Calu3 (cell line): ENCODE measurements at regions not wholly inside any gene's neighbourhood (a gene's known extent, or its start where the extent isn't known, plus 50 kb on each side); places are given as distances from the start of the nearest gene placed in this dataset.

Experiments used
- BruUV-seq: library from RNA; stranded (reverse); fragments of 400-500 nt; replicated peaks from 2 replicates; lab custom pipeline; 2021; lab: Mats Ljungman, UMichigan
- CTCF ChIA-PET: fragments of 300-600 bp; sonication (Branson Sonifier 250); formaldehyde crosslinking; loops from one replicate; lab custom pipeline; 2022; ENCODE audit warnings: antibody characterized with exemption; lab: Charles Lee
- DNase-seq: peaks from one replicate; pipeline ENCODE4 v3.0.0; 2022
- H3K27ac Mint-ChIP-seq: one replicate; pipeline ENCODE4 v1.8.0; 2022; ENCODE audit warnings: mixed read lengths; ENCODE audit not compliant: unreplicated experiment
- H3K27me3 Mint-ChIP-seq: one replicate; pipeline ENCODE4 v1.8.0; 2022; ENCODE audit warnings: mixed read lengths; ENCODE audit not compliant: unreplicated experiment
- H3K36me3 Mint-ChIP-seq: one replicate; pipeline ENCODE4 v1.8.0; 2022; ENCODE audit warnings: mild to moderate bottlenecking, moderate library complexity, mixed read lengths; ENCODE audit not compliant: insufficient read depth, unreplicated experiment
- H3K4me1 Mint-ChIP-seq: one replicate; pipeline ENCODE4 v1.8.0; 2022; ENCODE audit warnings: mild to moderate bottlenecking, low read depth, mixed read lengths; ENCODE audit not compliant: unreplicated experiment
- H3K4me3 Mint-ChIP-seq: one replicate; pipeline ENCODE4 v1.8.0; 2022; ENCODE audit warnings: mild to moderate bottlenecking, low read depth, moderate library complexity, mixed read lengths; ENCODE audit not compliant: unreplicated experiment
- H3K9me3 Mint-ChIP-seq: one replicate; pipeline ENCODE4 v1.8.0; 2022; ENCODE audit warnings: low read depth, mixed read lengths; ENCODE audit not compliant: unreplicated experiment
- intact Hi-C: fragments of 100-400 bp; cut with micrococcal nuclease; formaldehyde crosslinking; loops from one replicate; pipeline ENCODE4 v1.10.0; 2022; ENCODE audit not compliant: unreplicated experiment
- TF ChIP-seq, protein P1 (sequence below): fragments of 200-600 bp; IDR thresholded peaks from one replicate; pipeline ENCODE4 v1.8.0; 2022; ENCODE audit warnings: antibody characterized with exemption; ENCODE audit not compliant: unreplicated experiment

- Mint-ChIP-seq H3K9me3 (peaks cover 19% of the 10 kb centered on the region), H3K36me3 (no peaks in the 10 kb centered on the region), H3K4me3 (no peak overlapping the region), H3K27ac (no peak overlapping the region), H3K27me3 (no peaks in the 10 kb centered on the region), H3K4me1 (no peaks in the 10 kb centered on the region)
- intact Hi-C loops = no loop called here
- BruUV-seq = no TSS peak
- TF ChIP-seq, protein P1, sequence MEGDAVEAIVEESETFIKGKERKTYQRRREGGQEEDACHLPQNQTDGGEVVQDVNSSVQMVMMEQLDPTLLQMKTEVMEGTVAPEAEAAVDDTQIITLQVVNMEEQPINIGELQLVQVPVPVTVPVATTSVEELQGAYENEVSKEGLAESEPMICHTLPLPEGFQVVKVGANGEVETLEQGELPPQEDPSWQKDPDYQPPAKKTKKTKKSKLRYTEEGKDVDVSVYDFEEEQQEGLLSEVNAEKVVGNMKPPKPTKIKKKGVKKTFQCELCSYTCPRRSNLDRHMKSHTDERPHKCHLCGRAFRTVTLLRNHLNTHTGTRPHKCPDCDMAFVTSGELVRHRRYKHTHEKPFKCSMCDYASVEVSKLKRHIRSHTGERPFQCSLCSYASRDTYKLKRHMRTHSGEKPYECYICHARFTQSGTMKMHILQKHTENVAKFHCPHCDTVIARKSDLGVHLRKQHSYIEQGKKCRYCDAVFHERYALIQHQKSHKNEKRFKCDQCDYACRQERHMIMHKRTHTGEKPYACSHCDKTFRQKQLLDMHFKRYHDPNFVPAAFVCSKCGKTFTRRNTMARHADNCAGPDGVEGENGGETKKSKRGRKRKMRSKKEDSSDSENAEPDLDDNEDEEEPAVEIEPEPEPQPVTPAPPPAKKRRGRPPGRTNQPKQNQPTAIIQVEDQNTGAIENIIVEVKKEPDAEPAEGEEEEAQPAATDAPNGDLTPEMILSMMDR = no peak
- DNase-seq = no peak
- CTCF ChIA-PET = no interaction called here
These were observed 1326.0 kb upstream of the FLRT2 start for GRCh38 chr14:84203896-84204295.

GRCh38 chr14:84208451-84208850, 1321.5 kb upstream of the FLRT2 start:
- H3K9me3 Mint-ChIP-seq = peaks cover 15% of the 10 kb centered on the region
- no peak for DNase-seq
- no peak overlapping the region for H3K27ac Mint-ChIP-seq
- H3K36me3 Mint-ChIP-seq = no peaks in the 10 kb centered on the region
- CTCF ChIA-PET = no interaction called here
- no peaks in the 10 kb centered on the region for H3K4me1 Mint-ChIP-seq
- BruUV-seq = no TSS peak
- intact Hi-C loops = no loop called here
- H3K4me3 Mint-ChIP-seq = no peak overlapping the region
- H3K27me3 Mint-ChIP-seq = no peaks in the 10 kb centered on the region
- TF ChIP-seq, protein P1 = no peak

DNA sequence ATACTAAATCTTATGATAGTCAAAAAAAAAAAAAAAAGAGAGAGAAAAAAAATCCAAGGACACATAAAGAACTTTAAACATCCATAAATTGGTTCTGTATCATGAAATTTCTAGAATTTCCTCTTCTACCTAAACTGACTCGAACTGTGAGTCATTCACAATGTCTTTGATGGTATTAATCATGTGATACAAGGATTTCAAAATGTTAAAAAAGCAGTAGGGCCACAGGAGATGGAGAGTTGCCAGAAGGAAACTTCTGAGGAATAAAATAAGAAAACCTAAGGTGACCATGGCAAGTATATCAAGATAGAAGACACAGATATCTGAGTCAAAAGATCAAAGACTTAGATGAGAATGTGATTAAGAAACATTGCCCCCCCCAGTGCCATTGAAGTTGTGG, 1320.9 kb upstream of the FLRT2 start:
- TF ChIP-seq, protein P1 = no peak
- Mint-ChIP-seq H3K9me3 (peaks cover 15% of the 10 kb centered on the region), H3K27ac (no peak overlapping the region), H3K4me1 (no peaks in the 10 kb centered on the region), H3K4me3 (no peak overlapping the region), H3K36me3 (no peaks in the 10 kb centered on the region), H3K27me3 (no peaks in the 10 kb centered on the region)
- no peak for DNase-seq
- CTCF ChIA-PET = no interaction called here
- no TSS peak for BruUV-seq
- intact Hi-C loops = no loop called here

DNA sequence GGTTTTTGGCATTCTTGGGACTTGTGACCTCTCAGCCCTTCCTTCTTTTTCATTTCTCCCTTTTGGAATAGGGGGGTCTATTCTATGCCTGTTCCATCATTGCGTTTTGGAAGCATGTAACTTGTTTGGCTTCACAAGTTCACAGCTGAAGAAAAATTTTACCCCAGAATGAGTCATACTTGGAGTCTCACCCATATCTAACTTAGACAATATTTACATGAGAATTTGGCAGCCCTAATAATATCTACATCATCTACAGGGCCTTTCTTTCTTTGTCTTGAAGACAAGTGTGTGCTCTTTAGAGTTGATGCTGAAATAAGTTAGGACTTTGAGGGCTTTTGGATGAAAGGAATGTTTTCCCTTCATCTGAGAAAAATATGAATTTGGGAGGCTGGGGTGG, 1312.9 kb upstream of the FLRT2 start:
- DNase-seq = no peak
- Mint-ChIP-seq H3K27ac (no peak overlapping the region), H3K9me3 (peaks cover 8% of the 10 kb centered on the region), H3K4me1 (no peaks in the 10 kb centered on the region), H3K4me3 (no peak overlapping the region), H3K27me3 (no peaks in the 10 kb centered on the region), H3K36me3 (no peaks in the 10 kb centered on the region)
- intact Hi-C loops = no loop called here
- CTCF ChIA-PET = no interaction called here
- no TSS peak for BruUV-seq
- TF ChIP-seq, protein P1 = no peak
